Endothelial cell of umbilical vein (primary cell): ENCODE measurements at regions not wholly inside any gene's neighbourhood (a gene's known extent, or its start where the extent isn't known, plus 50 kb on each side); places are given as distances from the start of the nearest gene placed in this dataset.

ENCODE experiments used
- BruUV-seq: library from RNA; stranded (reverse); fragments of 400-500 nt; replicated peaks from 2 replicates; lab custom pipeline; 2021; lab: Mats Ljungman, UMichigan
- CTCF ChIA-PET: fragments of 300-600, 350-600 bp; sonication (Branson Sonifier 250); formaldehyde crosslinking; loops from one replicate; lab custom pipeline; 2021; ENCODE audit warnings: antibody characterized with exemption, inconsistent platforms; lab: Charles Lee
- POLR2A ChIA-PET: fragments of 300-600, 350-600 bp; sonication (Branson Sonifier 250); formaldehyde crosslinking; loops from one replicate; lab custom pipeline; 2021; ENCODE audit warnings: antibody characterized with exemption, inconsistent platforms; lab: Charles Lee
- DNase-seq: peaks from one replicate; pipeline ENCODE4 v3.0.0-alpha.2; 2011; ENCODE audit warnings: low read depth, low spot score
- FAIRE-seq: peaks from 2 replicates; lab custom pipeline; 2011; peaks lifted over from hg19 to GRCh38; lab: Jason Lieb, UNC
- H2AFZ ChIP-seq: 2 replicates; pipeline ENCODE4 v1.6.0; 2012; ENCODE audit warnings: low read depth, low read length, control low read depth, inconsistent platforms
- H3K27ac ChIP-seq: 2 replicates; pipeline ENCODE4 v1.5.1; 2011; ENCODE audit warnings: low read depth, mild to moderate bottlenecking, control low read depth, low read length, moderate library complexity; ENCODE audit not compliant: insufficient read depth
- H3K27me3 ChIP-seq, 2 experiments: 2 replicates each; pipeline versions ENCODE4 v1.6.0 to v1.6.1; 2011; ENCODE audit warnings: low read length in 2 of 2, mixed read lengths in 1 of 2; ENCODE audit not compliant: control insufficient read depth in 2 of 2, insufficient read depth in 2 of 2
- H3K36me3 ChIP-seq, 2 experiments: 2 replicates in 1 of 2; 3 replicates in 1 of 2; pipeline ENCODE4 v1.5.1; 2011; ENCODE audit warnings: low read length in 2 of 2, mild to moderate bottlenecking in 1 of 2, moderate library complexity in 1 of 2; ENCODE audit not compliant: control insufficient read depth in 2 of 2, insufficient read depth in 2 of 2; ENCODE audit errors: extremely low read depth in 1 of 2
- H3K4me1 ChIP-seq: 3 replicates; pipeline ENCODE4 v1.5.1; 2011; ENCODE audit warnings: mild to moderate bottlenecking, low read length; ENCODE audit not compliant: control insufficient read depth, insufficient read depth; ENCODE audit errors: extremely low read depth
- H3K4me2 ChIP-seq: 2 replicates; pipeline ENCODE4 v1.6.1; 2011; ENCODE audit warnings: low read length, control low read depth, mixed read lengths; ENCODE audit not compliant: insufficient read depth
- H3K4me3 ChIP-seq, 3 experiments: fragments of 200-600 bp in 1 of 3; sonication (generic), shearing (Covaris generic) in 1 of 3; replicated peaks in 1 of 3; 2 replicates each; pipeline ENCODE4 v1.5.1; 2011 to 2016; ENCODE audit warnings: control low read depth in 3 of 3, low read length in 3 of 3, mild to moderate bottlenecking in 2 of 3, inconsistent platforms in 1 of 3, low read depth in 1 of 3, moderate library complexity in 1 of 3; ENCODE audit not compliant: insufficient read depth in 1 of 3
- H3K79me2 ChIP-seq: 2 replicates; pipeline ENCODE4 v1.6.0; 2012; ENCODE audit warnings: low read length, inconsistent platforms; ENCODE audit not compliant: control insufficient read depth, insufficient read depth
- H3K9ac ChIP-seq: replicated peaks from 2 replicates; pipeline ENCODE3; 2011; ENCODE audit warnings: low read length, control low read depth; ENCODE audit not compliant: insufficient read depth; ENCODE audit errors: extremely low read depth
- H3K9me1 ChIP-seq: replicated peaks from 3 replicates; pipeline ENCODE4 v1.6.0; 2011; ENCODE audit warnings: mild to moderate bottlenecking, low read length; ENCODE audit not compliant: control insufficient read depth, insufficient read depth; ENCODE audit errors: extremely low read depth
- H3K9me3 ChIP-seq: replicated peaks from 2 replicates; pipeline ENCODE4 v1.5.1; 2012; ENCODE audit warnings: low read length, inconsistent platforms; ENCODE audit not compliant: control insufficient read depth, insufficient read depth
- H4K20me1 ChIP-seq: replicated peaks from 2 replicates; pipeline ENCODE3; 2011; ENCODE audit warnings: mild to moderate bottlenecking, low read length; ENCODE audit not compliant: control insufficient read depth, insufficient read depth; ENCODE audit errors: extremely low read depth
- CTCF ChIP-seq, 2 donors: IDR thresholded peaks; 1 replicate in 1 of 2; 2 replicates in 1 of 2; pipeline ENCODE4 v1.5.1; 2011; ENCODE audit warnings: low read length in 2 of 2, mild to moderate bottlenecking in 2 of 2, moderate library complexity in 2 of 2, control low read depth in 1 of 2, inconsistent platforms in 1 of 2, low read depth in 1 of 2; ENCODE audit not compliant: insufficient read depth in 1 of 2; ENCODE audit errors: extremely low read depth in 1 of 2
- EZH2 ChIP-seq: IDR thresholded peaks from 2 replicates; pipeline ENCODE4 v1.6.1; 2012; ENCODE audit warnings: borderline replicate concordance, low read depth, mild to moderate bottlenecking, moderate library complexity, low read length, inconsistent platforms; ENCODE audit not compliant: severe bottlenecking
- FOS ChIP-seq: IDR thresholded peaks from 2 replicates; pipeline ENCODE4 v1.6.1; 2011; ENCODE audit warnings: mild to moderate bottlenecking, low read length, moderate library complexity, borderline replicate concordance; ENCODE audit not compliant: insufficient read depth
- GATA2 ChIP-seq: IDR thresholded peaks from 2 replicates; pipeline ENCODE4 v1.7.0; 2011; ENCODE audit warnings: low read depth, mild to moderate bottlenecking, moderate library complexity, mixed read lengths, low read length; ENCODE audit not compliant: insufficient read length, insufficient read depth
- MYC ChIP-seq: IDR thresholded peaks from one replicate; pipeline ENCODE4 v1.6.1; 2011; ENCODE audit warnings: mild to moderate bottlenecking, low read depth, low read length
- POLR2A ChIP-seq: IDR thresholded peaks from 2 replicates; pipeline ENCODE4 v1.6.1; 2012; ENCODE audit warnings: low read depth, mild to moderate bottlenecking, control low read depth, low read length
- POLR2AphosphoS5 ChIP-seq: IDR thresholded peaks from 2 replicates; pipeline ENCODE4 v1.6.1; 2012; ENCODE audit warnings: low read depth, mild to moderate bottlenecking, control low read depth, low read length, moderate library complexity; ENCODE audit not compliant: insufficient read depth
- dilution Hi-C: fragments of 300-500 bp; cut with MboI; formaldehyde crosslinking; loops from one replicate; pipeline ENCODE4 v1.15.0; 2019; ENCODE audit warnings: low sequenced_read_pairs; ENCODE audit not compliant: extremely low pct_ligation_motif_present
- intact Hi-C: fragments of 100-400 bp; cut with micrococcal nuclease; formaldehyde crosslinking; loops from one replicate; pipeline ENCODE4 v1.10.0; 2022
- TF ChIP-seq, protein P1 (sequence below): IDR thresholded peaks from 2 replicates; pipeline ENCODE4 v1.6.1; 2011; ENCODE audit not compliant: insufficient read depth, insufficient read length

- intact Hi-C loops: no loop called here
- TF ChIP-seq FOS: no peak
- TF ChIP-seq, protein P1, sequence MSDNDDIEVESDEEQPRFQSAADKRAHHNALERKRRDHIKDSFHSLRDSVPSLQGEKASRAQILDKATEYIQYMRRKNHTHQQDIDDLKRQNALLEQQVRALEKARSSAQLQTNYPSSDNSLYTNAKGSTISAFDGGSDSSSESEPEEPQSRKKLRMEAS: no peak
- no peak for TF ChIP-seq POLR2AphosphoS5
- no peak for TF ChIP-seq GATA2
- no peak for TF ChIP-seq MYC
- no peak for TF ChIP-seq CTCF (IDR thresholded peaks at IDR 0.05; ENCODE audit: extremely low read depth in 1 of 2, insufficient read depth in 1 of 2, low read depth in 1 of 2, low read length in 2 of 2)
- no peak for TF ChIP-seq POLR2A
- no peak for TF ChIP-seq EZH2
These were observed 258.6 kb downstream of the TNS1 start for GRCh38 chr2:217743966-217744761.

More at GRCh38 chr2:217743966-217744761, 258.6 kb downstream of the TNS1 start:
- peaks cover 6% of the 10 kb centered on the region for H3K4me1 ChIP-seq
- DNase-seq (no peak), FAIRE-seq (no peak)
- ChIA-PET POLR2A (no interaction called here), CTCF (interaction anchor here (1.3 kb wide), 2 partner anchors 12 to 31 kb away, joined by 3 to 4 read pairs; no protein-coding TSS in a partner anchor)
- H3K27ac ChIP-seq: no peak overlapping the region
- no peaks in the 10 kb centered on the region for H3K27me3 ChIP-seq
- no peaks in the 10 kb centered on the region for H3K79me2 ChIP-seq
- H3K9me1 ChIP-seq: no peaks in the 10 kb centered on the region
- no peaks in the 10 kb centered on the region for H3K36me3 ChIP-seq
- BruUV-seq: no TSS peak
- no peaks in the 10 kb centered on the region for H4K20me1 ChIP-seq
- no peak overlapping the region for H3K9ac ChIP-seq
- H3K9me3 ChIP-seq: no peaks in the 10 kb centered on the region
- dilution Hi-C loops: no loop called here
- no peak overlapping the region for H3K4me3 ChIP-seq
- no peak overlapping the region for H2AFZ ChIP-seq
- no peak overlapping the region for H3K4me2 ChIP-seq
